ENCODE measurements at regions not wholly inside any gene's neighbourhood (a gene's known extent, or its start where the extent isn't known, plus 50 kb on each side); places are given as distances from the start of the nearest gene placed in this dataset.
"Not testable (repeated sequence)": the region's sequence is repeated elsewhere in the genome, so short reads cannot be mapped to it uniquely, and the experiment has no call there.

DNA sequence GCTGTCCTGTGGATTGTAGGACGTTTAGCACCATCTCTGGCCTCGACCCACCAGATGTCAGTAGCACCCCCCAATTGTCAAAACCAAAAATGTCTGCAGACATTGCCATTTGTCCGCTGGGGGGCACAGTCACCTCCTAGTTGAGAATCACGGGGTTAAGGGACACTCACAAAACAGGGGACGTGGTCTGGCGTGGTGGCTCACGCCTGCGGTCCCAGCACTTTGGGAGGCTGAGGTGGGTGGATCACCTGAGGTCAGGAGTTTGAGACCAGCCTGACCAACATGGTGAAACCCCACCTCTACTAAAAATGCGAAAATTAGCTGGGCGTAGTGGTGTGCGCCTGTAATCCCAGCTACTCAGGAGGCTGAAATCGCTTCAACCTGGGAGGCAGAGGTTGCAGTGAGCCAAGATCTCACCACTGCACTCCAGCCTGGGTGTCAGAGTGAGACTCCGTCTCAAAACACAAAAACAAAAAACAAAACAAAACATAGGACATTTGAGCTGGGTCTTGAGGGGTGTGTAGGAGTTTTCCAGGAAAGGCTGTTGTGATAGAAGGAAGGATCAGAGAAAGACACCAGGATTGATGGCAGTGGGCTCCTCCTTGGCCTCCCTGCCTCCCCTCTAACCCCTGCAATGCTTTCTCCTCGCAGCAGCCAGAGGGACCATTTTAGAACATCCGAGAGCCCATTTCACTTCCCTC lies 171.8 kb upstream of the GSE1 start:
- DNase-seq (ENCODE audit: low spot score): no peak

DNA sequence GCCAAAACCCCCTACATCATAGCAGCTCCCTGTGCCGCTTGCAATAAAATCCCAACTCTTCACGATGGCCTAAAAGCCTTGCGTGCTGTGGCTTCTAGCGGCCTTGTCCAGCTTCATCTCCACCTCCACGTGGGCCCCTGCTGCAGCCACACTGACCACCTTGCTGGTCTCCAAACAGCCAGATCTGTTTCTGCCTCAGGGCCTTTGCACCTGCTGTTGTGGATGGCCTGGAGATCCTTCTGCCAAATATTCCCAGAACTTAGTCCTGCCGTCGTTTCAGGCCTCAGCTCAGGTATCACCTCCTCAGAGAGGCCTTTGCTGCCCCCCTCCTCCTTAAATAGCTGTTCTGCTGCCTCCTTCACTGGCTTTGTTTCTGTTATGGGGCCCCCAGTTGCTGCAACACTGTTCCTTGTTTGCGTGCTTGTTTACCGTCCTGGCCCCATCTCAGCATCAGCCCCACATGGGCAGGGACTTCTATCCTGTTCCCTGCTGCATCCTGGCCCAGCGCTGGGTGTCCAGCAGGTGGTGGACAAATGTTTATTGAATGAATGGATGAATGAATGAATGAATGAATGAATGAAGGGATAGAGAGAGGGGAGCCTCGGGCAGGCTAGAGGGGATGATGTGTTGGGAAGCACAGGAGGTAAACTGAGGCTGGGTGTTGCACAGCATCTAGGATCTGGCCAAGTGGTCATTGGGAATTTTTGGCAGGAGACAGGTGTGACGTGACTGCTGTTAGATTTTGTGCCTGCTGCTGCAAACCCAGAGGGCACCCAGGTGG lies 171.0 kb upstream of the GSE1 start:
- DNase-seq (ENCODE audit: low spot score): no peak

DNA sequence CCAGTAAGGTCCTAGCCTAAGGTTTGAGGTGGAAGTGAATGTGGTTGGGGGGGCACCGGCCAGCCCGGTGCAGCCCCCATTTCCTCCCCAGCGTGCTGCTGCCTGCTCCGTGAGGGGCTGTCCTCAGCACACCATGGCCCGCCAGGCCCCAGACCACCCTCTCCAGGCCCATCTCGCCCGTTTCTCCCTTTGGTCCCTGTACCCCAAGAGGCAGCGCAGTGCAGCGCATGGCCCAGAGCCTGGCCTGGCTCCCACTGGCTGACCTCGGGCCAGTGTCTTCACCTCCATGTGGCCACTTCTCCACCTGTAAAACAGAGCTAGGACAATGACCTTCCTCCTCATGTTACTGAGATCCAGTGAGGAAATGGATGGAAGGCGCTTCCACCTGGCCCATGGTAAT lies 170.0 kb upstream of the GSE1 start:
- no peak for DNase-seq (ENCODE audit: low spot score)

DNA sequence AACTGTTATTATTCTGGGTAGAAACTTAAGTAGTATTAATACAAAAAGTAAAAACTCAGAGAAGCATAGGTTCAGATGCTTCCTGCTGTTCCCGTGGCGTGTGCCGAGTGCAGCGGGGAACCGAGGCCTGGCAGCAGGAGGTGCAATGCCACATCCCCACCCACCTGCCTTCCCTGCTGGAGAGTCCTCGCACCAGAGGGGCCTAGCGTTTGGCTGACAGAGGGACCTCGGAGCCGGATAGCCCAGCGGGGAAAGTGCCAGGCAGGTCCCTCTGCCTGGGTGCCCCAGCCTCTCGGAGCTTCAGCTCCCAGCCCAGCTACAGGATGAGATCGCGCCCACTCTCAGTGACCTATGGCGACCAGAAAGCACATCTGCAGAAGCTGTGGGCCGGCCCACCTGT lies 169.6 kb upstream of the GSE1 start:
- DNase-seq (ENCODE audit: low spot score): no peak

DNA sequence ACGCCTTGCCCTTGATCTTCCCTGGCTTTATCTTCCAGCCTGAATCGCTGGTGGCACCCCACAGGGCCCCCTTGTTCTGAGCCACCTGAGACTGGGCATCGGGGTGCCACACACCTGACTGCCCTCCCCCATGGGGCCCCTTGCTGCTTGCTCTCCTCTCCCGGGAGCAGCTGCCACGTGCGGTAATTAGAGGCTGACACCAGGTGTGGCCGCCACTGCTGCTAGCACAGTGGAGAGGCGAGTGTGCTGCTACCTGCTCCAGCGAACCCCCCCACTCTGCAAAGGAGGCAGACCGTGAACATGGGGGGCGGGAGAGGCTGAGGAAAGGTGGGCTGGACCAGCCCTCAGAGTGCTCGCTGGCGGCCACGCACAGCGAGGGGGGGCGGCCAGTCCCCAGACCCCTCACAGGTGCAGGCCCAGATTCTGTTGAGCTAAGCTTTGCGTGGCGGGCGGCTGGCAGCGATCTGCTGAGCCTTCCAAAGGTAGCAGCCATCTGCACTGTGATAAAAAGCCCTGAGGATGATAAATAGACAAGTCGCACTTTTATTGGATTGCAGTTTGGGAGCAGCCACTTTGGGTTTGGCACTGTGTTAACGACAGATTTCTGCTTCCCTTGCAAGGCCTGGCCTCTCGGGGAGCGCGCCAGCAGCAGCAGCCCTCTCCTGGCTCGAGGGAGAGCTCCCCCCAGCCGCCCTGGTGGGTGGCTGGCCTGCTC lies 167.9 kb upstream of the GSE1 start:
- DNase-seq (ENCODE audit: low spot score): no peak

DNA sequence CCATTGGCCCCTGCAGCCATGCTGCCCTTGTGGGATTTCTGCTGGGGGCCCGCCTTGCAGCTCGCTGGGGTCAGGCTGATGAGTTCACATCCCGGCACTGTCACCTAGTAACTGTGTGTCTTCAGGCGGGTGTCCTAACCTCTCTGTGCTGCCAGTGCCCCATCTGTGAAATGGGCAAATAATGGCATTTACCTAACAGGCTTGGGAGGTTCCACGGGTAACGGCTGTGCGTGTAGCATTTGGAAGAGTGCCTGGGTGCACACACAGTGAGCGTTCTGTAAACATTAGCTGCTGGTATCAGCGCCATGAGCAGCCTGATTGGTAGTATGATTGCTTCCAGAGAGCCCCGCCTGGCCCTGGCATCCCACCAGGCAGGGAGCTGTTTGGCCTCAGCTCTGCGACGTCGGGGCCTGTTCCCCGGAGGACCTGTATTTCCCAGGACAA lies 167.3 kb upstream of the GSE1 start:
- peak; percentile 21 for DNase-seq (ENCODE audit: low spot score)

DNA sequence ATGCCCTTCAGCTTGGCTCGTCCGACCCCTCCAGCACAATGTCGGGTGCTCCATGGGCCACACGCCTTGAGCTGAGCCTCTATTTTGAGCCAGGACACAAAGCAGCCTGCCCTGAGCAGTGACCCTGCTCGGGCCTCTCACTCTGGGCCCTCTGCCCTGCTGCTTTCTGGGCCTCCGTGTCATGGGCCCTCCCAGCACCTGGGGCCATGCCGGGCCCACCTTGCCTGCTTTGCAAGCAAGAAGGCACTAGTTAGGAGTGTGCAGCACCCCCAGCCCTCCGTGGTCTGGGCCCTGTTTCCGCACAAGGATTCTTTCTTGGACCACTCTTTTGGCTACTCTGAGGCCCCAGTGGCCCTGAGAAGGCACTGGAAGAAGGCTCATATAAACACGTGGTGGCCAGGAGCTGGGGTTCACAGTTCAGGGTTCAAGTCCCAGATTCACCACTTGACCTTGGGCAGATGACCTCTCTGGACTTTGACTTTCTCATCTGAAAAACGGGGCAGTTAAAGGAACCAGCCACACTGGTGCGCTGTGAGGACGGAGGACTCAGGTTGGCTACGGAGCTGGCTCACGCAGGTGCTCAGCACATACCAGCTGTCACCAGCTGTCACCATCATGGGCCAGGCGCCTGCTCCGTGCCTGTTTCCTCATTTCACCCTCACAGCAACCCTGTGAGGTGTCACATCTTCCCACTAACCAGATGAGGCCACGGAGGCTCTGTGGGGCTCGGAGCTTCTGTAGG lies 166.0 kb upstream of the GSE1 start:
- no peak for DNase-seq (ENCODE audit: low spot score)

DNA sequence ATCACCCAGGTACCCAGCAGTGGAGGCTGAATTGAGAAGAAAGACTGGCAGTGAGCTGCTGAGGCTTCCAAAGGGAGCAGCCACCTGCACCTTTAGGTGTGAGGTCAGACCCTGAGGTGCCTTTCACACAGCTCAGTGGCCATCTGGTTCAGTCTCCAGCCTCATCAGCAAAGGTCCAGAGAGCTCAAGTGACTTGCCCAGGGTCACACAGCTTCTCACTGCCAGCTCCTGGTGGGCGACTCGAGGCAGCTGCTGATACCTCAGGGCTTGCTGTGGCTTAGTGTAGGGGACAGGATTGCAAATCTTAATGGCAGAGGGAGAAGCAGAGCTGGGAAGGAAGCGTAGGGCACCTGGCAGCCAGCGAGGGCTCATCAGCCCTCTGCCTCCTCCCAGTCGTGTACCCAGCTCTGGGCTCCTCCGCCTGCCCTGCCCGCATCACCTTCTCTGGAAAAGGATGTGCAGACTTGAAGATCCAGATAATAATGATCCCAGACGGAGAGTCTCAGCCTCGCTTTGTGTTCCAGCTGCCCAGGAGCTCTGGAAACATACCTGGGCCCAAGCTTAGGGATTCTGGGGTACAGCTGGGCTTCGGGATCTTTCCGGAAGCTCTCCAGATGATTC lies 165.3 kb upstream of the GSE1 start:
- DNase-seq (ENCODE audit: low spot score): no peak

DNA sequence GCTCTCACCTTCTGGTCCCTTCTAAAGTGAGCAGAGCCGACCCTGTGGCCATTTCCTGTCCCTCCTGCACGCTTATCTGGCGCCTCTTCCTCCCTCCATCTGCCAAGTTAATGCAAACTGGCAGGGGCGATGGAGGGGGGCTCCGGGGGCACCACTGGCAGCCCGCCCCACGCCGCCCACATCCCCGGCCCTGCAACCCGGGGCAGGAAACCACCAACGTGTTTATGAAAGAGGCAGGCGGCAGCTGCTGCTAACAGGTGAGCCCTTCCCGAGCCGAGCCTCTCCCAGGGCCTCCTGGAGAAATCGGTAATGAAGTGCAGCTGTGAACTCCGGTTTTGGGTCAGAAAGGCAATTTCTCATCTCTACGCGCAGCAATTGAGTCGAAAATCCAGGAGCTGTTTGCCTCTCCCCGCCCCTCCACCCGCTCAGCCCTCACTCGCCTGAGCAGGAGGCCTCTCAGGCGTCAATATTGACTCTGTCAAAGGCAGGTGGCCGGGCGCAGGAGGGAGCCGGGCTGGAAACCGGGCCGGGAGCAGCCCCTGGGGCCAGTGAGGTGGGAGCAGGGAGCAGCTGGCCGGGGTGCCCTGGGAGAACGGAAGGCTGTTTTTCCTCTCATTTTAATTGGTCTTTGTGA lies 164.4 kb upstream of the GSE1 start:
- no peak for DNase-seq (ENCODE audit: low spot score)

DNA sequence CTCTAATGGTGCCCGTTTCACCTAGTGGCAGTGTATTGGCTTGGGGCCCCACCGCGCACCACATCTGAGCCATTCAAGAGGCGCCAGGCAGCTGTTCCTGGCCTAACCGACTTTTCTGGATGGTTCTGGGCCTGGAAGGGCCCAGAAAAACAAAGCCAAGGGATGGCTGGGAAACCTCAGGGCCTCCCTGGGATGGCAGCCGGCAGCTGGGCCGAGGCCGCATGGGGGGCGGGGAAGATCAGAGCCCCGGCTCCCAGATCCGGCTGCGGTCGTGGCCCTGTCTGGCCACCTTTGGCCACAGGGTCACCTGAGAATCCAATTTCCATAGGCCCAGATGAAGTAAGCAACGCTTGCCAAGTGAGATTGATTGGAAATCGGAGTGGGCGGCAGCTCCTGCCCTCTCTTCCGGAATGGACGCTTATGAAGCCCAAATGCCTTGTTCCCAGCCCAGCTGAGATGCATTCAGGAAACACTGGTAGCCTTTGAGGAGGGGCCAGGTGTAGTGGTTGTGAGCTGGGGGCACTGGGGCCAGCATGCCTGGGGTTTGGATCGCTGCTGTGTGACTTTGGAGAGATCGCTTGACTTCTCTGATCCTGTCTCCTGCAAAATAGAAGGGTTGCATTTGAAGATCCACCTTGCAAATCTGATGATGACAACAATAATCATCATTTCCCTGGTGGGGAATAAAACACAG lies 163.8 kb upstream of the GSE1 start:
- DNase-seq (ENCODE audit: low spot score): peak; percentile 39

DNA sequence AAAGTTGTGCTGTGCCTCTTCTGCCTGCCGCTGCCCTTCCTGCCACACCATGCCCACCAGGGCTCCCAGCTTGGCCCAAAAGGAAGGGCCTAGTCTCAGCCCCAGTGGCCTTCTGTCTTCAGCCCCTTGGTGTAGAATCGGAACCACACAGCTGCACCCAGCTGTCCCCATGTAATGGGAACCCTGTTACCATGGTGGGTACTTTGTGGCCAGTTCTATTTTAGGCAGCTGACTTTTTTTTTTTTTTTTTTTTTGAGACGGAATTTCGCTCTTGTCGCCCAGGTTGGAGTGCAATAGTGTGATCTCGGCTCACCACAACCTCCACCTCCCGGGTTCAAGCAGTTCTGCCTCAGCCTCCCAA lies 163.3 kb upstream of the GSE1 start:
- no peak for DNase-seq (ENCODE audit: low spot score)

DNA sequence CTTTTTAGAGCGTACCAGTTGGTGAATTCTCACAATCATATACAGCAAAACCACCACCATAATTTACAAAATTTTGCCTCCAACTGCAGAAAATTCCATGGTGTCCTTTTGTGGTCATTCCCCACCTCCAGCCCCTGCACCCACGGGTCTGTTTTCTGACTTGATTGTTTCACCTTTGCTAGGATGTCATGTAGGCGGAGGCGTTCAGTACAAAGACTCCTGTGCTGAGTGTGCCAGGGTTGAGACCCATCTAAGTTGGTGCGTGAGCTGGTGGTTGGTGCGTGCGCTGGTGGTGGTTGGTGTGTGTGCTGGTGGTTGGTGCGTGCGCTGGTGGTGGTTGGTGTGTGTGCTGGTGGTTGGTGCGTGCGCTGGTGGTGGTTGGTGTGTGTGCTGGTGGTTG lies 162.0 kb upstream of the GSE1 start:
- not testable (repeated sequence) for DNase-seq (ENCODE audit: low spot score)

DNA sequence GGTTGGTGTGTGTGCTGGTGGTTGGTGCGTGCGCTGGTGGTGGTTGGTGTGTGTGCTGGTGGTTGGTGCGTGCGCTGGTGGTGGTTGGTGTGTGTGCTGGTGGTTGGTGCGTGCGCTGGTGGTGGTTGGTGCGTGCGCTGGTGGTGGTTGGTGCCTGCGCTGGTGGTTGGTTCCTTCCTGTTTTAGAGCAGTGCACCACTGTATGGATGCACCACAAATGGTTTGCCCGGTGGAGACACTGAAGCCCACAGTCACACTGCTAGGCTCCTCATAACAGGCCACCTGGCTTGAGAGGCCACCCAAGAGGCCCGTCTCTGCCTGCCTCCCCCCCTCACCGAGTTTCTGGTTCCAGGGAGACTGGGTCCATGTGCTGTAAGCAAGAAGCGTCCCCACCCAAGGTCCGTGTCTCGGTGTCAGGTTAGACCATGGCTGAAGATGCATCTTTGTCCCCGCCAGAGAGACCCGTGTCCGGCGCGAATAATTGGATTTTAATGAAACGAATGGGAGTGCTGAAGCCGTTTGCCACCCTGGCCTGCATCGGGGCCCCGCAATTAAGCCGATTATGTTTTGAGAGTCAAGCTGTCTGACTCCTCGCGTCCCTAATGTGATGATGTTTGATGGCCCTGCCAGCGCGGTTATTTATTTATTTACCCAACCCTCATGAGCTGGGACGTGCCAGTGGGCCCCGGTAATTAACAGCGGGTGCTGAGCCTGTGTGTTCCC lies 161.3 kb upstream of the GSE1 start:
- DNase-seq (ENCODE audit: low spot score): no peak

DNA sequence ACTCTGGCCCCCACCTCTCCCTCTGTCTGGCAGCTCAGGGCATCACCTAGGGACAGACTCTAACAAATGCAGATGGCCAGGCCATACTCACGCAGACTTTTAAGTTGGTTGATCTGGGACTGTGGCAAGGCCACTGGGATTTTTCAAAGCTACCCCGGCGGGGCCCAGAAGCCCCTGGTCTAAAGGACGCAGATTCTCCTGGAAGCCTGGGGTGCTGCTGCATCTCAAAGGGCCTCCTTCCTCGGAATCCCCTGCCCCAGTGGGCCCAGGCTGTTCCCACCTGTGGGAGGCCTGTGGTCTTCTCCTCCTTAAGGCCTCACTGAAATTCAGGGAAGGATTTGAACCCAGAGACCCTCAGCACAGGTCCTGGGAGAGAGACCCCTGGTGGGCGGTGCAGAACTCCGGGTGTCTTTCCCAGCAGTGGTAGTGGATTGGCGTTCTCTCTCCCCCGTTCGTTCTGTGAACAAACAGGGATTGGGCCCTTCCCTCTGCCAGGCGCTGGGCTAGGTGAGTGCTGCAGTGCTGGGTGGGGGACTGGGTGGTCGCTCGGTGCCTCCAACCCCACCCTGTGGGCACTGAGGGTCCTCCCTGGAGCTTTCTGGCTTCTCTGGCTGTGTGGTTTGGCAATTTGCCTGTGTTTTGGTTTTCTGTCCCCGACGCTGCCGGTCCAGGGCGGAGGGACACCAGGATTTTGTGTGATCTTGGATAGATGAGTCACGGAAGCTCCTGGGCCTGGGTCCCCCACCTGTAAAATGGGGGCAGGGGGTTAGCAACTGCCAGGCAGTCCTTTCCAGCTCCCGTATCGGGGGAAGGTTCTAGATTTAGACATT lies 160.5 kb upstream of the GSE1 start:
- no peak for DNase-seq (ENCODE audit: low spot score)

DNA sequence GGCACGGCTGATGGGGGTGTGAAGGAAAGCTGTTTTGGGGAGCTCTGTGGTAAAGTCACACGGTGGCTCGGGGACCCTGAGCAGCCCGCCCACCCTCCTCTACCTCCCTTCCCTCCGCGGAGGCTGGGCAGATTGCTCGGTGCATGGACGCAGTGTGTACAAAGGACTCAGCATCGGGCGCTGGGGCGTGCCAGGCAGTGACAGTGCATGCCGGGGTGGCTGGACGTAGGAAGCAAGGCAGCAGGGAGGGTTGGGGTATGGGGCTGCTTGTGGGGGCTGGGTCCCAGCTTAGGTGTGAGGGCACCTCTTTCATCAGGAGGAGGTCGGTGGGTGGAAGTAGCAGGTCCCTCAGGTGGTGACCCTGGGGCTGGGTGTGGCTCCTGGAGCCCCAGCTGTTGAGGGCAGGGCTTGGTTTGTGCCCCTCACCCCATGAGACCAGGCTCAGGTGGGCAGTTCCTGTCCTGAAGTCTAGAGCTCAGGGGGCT lies 159.9 kb upstream of the GSE1 start:
- peak; percentile 64 for DNase-seq (ENCODE audit: low spot score)

DNA sequence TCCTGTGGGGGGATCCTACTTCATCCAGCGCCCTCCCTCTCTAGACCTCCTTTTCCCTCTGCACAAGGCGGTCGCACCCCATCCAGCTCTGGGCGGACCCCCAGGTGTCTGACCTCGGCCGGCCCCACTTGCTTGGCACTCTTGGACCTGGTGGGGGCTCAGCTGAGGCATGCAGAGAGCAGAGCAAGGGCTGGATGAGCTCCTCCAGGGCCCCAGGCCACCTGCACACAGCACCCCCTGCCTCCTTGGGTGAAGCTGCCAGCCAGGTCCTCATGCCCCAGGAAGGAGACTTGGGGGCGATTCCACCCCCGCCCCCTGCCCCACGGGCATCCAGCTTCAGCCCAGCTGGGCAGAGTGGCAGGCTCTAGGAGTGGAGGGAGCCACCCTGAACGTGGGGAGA lies 159.4 kb upstream of the GSE1 start:
- no peak for DNase-seq (ENCODE audit: low spot score)

DNA sequence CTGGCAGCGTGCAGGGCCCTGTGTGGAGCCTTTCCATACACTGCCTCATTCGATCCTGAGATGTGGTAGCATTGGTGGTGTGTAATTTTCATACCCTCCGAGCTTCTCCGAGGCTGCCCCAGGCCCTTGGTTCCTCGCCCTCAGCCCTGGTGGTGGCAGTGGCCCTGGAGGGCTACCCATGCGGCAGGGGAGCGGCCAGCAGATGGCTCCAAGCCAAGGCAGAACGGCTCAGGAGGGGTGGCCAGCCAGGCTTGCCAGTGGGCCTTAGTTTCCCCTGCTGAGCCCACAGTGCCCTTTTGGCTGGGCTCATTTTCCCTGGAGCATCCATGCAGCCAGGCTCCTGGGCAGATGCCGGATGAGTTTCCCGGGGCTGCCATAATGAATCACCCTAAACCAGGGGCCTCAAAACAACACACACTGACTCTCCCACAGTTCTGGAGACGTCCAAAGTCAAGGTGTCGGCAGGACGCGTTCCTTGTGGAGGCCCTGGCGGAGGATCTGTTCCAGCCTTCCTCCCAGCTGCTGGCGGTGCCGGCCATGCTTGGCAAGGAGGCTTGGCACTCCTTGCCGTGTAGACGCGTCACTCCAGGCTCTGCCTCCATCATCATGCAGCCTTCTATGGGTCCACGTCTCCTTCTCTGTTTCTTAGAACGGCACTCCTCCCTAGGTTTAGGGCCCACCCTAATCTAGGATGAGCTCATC lies 158.8 kb upstream of the GSE1 start:
- no peak for DNase-seq (ENCODE audit: low spot score)

DNA sequence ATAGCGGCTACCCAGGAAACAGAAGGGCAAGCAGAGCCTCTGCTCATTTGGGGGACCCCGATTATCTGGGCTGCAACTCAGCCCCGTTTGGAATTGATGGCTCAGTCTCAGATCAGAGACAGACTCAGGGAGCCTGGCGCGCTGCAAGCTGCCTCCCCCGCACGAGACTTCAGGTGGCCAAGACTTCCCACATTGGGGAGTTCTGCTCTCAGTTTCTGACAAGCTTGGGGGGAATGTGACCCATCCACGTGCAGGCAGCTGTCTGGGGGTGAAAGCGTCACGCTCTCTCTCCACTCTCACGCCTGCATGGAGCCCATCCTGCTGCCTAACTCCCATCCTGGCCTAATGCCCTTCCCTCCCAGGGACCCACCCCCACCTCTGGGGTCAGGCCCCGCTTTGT lies 157.6 kb upstream of the GSE1 start:
- no peak for DNase-seq (ENCODE audit: low spot score)
